GM19239 (cell line): ENCODE measurements at regions not wholly inside any gene's neighbourhood (a gene's known extent, or its start where the extent isn't known, plus 50 kb on each side); places are given as distances from the start of the nearest gene placed in this dataset.

Experiments used
- DNase-seq: peaks from one replicate; pipeline ENCODE4 v3.0.0; 2011; ENCODE audit warnings: low spot score; ENCODE audit not compliant: insufficient read length
- FAIRE-seq: peaks from 2 replicates; lab custom pipeline; 2011; peaks lifted over from hg19 to GRCh38; lab: Jason Lieb, UNC

DNA sequence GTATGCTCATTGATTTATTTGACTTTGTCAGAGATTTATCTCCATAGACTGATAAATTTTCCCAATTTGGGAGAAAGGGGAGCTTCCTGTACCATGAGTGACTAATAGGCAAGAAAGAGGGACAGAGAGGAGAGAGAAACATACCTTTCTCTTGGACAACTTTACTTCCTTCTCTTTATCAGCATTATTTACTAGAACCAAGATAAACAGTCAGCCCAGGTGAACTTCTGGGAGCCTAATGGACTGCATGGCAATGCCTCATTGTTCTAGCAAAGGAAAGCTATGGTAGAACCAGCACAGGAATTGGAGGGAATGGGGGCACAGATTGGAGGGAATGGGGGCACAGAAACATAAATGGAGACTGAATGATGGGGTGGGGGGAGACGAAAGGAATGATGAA lies 63.4 kb upstream of the STXBP6 start:
- FAIRE-seq (no peak), DNase-seq (no peak)

DNA sequence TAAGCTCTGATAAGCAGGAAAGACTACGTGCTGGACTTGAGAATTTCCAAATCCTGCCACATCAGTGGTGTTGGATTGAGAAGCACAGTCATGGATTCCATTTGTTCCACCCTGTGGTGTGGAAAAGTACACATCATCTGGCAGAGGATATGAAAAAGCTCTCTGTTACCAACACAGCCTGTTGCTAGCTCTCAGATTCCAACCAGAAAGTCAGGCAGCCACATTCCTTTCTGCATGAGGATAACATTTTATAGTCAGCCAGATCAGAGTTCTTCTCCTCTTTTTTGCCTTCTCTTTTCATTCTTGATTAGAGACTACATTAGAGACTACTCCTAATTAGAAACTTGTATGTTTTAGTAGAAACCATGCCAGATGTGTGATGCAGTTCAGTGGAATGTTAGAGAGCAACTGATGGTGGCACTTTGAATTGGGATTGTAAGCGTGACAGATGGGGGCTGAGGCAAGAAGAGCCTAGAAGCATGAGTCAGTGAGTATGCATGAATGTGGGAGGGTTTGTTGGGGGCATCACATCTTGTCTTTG lies 61.2 kb upstream of the STXBP6 start:
- FAIRE-seq (no peak), DNase-seq (no peak)

DNA sequence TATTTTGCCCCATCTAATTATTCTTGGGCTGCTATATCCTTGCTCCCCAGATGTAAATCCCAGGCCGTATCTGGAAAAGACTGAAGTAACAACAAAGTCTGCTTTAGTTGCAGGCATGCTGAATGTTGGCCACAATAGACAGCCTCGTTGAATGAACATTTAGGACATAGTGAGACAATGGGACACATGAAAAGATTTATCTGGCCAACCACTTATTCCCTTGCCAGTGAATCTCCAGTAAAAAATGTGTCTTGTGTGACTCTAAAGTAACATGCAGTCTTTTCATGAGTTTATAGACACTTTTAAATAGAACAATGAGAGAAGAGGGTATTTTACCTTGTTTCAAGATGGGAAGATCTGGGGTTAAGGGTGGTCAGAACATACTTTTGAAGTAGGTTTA lies 60.2 kb upstream of the STXBP6 start:
- FAIRE-seq (no peak), DNase-seq (no peak)

DNA sequence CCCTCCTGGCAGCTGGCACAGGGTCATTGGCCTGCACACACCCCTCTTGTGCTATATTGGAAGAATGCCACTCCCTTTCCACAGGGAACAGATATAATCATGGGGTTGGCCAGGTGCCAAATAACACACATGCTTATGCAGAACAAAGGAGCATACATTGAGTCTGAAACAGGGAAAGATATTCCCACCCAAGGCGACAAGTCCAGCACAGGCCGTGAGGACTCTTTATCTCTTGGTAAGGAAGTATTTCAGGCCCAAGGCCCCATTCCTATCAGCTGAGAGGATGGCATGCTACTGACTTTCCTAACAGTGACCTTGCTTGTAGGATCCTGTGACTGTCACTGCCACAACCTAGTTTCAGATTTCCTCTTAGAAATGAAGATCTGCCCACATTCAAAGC lies 59.0 kb upstream of the STXBP6 start:
- FAIRE-seq (no peak), DNase-seq (no peak)

DNA sequence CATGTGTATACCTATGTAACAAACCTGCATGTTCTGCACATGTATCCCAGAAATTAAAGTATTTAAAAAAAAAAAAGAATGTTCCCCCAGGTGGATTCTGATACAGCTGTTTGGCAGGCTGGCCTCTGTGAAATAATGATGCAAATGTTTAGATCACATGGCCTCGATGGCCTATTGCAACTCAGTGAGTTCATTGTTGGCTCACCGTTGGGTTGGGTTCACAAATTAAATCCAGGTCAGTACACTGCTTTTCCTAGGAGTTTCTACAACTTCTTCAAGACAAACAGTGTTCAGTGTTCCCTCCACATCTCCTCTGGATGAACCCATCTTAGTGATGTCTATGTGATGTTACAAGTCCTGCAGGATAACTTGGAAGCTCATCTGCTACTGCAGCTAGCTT lies 58.3 kb upstream of the STXBP6 start:
- FAIRE-seq (no peak), DNase-seq (no peak)

DNA sequence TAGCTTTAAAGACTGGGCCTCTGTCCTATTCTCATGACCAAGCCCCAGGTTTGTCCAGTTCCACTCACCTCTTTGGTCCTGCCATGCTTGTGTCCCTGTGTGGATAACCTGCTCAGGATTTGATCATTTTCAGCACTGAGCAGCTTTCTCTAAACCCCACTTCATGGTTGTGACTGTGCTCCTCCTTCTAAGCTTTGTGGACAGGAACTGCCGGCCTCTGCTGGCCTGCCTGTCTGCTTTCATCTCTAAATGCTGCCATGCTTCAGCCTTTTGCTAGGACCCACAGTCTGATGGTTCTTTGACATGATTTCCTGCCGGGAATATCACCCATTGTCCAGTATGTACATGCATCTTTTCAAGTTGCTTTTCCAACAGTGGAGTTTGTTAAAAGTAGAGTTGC lies 53.9 kb upstream of the STXBP6 start:
- no peak for FAIRE-seq
- DNase-seq: no peak

DNA sequence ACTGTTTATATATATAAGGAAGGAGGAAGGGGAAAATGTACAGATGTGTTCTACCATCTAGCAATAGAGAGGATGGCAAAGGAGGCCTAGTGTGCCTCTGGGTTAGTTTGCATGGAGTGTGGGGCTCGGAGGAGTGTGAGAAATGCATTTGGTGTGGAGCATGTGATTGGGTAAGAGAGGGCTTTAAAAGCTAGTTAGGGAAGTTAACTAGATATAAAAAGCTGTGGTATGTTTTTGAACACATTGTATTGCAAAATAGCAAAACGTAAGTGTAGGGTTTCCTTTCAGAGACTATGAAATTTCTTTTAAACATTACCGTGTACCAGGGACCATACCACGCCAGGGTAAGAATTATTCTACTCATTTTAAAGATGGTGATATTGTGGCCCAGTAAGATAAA lies 53.3 kb upstream of the STXBP6 start:
- DNase-seq (no peak), FAIRE-seq (no peak)

DNA sequence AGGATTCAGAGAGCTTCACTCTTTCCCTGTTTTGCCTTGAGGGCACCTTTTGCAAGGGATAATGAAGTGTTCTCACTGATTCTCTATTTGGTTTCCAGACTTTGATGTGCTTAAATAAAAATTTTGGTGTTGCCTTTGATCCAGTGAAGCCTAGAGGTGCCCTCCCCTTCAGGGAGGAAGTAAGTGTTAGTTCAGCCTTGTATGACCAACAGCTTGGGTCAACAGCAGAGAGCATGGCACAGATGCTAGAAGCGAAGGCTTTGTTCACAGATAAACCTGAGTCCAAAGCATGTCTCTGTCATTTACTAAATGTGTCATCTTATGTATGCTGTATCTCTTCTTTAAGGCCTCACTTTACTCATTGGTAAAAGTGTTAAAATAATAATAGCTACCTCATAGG lies 52.8 kb upstream of the STXBP6 start:
- no peak for FAIRE-seq
- DNase-seq: no peak

DNA sequence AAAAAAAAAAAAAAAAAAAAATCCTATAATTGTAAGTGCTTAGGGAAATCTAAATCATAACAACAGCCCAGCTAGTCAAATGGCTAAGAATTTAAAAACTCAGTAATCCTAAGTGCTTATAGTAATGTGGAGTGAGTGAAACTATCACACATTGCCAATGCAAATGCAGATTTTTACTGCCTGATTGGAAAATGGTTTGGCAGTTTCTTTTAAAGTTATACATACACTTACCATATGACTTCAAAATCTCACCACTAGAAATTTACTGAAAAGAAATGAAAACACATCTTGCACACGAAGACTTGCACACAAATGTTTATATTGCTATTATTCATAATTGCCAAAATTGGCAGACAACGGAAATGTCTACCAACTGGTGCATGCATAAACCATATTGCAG lies 51.3 kb upstream of the STXBP6 start:
- FAIRE-seq: no peak
- DNase-seq: no peak
